Gastroesophageal sphincter (tissue), 3 donors: ENCODE measurements at regions not wholly inside any gene's neighbourhood (a gene's known extent, or its start where the extent isn't known, plus 50 kb on each side); places are given as distances from the start of the nearest gene placed in this dataset.

Source experiments
- CTCF ChIP-seq, 4 experiments: fragments of 200-600 bp in 2 of 4; fragments of 450-650 bp in 2 of 4; sonication (generic) in 1 of 4; IDR thresholded peaks; one replicate each; pipeline ENCODE4 v1.5.1; 2017 to 2019; ENCODE audit warnings: antibody characterized with exemption in 4 of 4, mild to moderate bottlenecking in 2 of 4, moderate library complexity in 2 of 4
- EP300 ChIP-seq: sonication (generic); formaldehyde crosslinking; IDR thresholded peaks from one replicate; pipeline ENCODE4 v1.6.1; 2017; ENCODE audit warnings: antibody characterized with exemption, mild to moderate bottlenecking
- POLR2A ChIP-seq, 2 donors: fragments of 450-650 bp; IDR thresholded peaks; one replicate each; pipeline ENCODE4 v1.6.1; 2017; ENCODE audit warnings: antibody characterized with exemption in 2 of 2, mild to moderate bottlenecking in 2 of 2, moderate library complexity in 1 of 2
- POLR2AphosphoS5 ChIP-seq: sonication (generic); formaldehyde crosslinking; IDR thresholded peaks from one replicate; pipeline ENCODE4 v1.6.1; 2017; ENCODE audit warnings: antibody characterized with exemption

GRCh38 chr2:78615956-78616355 is 409.5 kb upstream of the REG3G start:
- TF ChIP-seq POLR2AphosphoS5 (no peak), POLR2A (IDR thresholded peaks at IDR 0.05) (no peak), CTCF (IDR thresholded peaks at IDR 0.05) (no peak), EP300 (no peak)
